ENCODE measurements at regions not wholly inside any gene's neighbourhood (a gene's known extent, or its start where the extent isn't known, plus 50 kb on each side); places are given as distances from the start of the nearest gene placed in this dataset.

- ATAC-seq = no peak
- Histone ChIP-seq H3K36me3 (no peaks in the 10 kb centered on the region), H3K27me3 (no peaks in the 10 kb centered on the region), H3K27ac (no peak overlapping the region), H3K4me3 (no peak overlapping the region), H3K4me1 (peaks cover 0 to 12% (median 0%) of the 10 kb centered on the region in 3 donors), H3K9me3 (no peaks in the 10 kb centered on the region)
- no peak for TF ChIP-seq CTCF (IDR thresholded peaks at IDR 0.05)
- TF ChIP-seq EP300 (IDR thresholded peaks at IDR 0.05) = no peak
- no peak for TF ChIP-seq POLR2AphosphoS5 (IDR thresholded peaks at IDR 0.05)
- no peak for TF ChIP-seq POLR2A (IDR thresholded peaks at IDR 0.05)
- WGBS, 2 donors (ENCODE audit: low coverage in 1 of 2) = 56 to 68% methylated on average over 5 to 8 of the region's 16 CpGs
These were observed 139.5 kb upstream of the CHST15 start for GRCh38 chr10:124232686-124233545.

GRCh38 chr10:124231168-124232155 is 138.1 kb upstream of the CHST15 start:
- H3K4me3 ChIP-seq = no peak overlapping the region
- no peak for ATAC-seq
- H3K4me1 ChIP-seq = peaks cover 0 to 12% (median 0%) of the 10 kb centered on the region in 3 donors
- TF ChIP-seq CTCF (IDR thresholded peaks at IDR 0.05) (no peak), POLR2AphosphoS5 (IDR thresholded peaks at IDR 0.05) (no peak), POLR2A (IDR thresholded peaks at IDR 0.05) (no peak), EP300 (IDR thresholded peaks at IDR 0.05) (no peak)
- WGBS, 2 donors (ENCODE audit: low coverage in 1 of 2) = 100% methylated on average over 4 of the region's 8 CpGs
- H3K9me3 ChIP-seq = no peaks in the 10 kb centered on the region
- H3K27me3 ChIP-seq = no peaks in the 10 kb centered on the region
- no peaks in the 10 kb centered on the region for H3K36me3 ChIP-seq
- no peak overlapping the region for H3K27ac ChIP-seq

- no peak overlapping the region for H3K27ac ChIP-seq
- H3K36me3 ChIP-seq = no peaks in the 10 kb centered on the region
- ATAC-seq = no peak
- no peak for TF ChIP-seq EP300 (IDR thresholded peaks at IDR 0.05)
- no peak for TF ChIP-seq POLR2A (IDR thresholded peaks at IDR 0.05)
- TF ChIP-seq CTCF (IDR thresholded peaks at IDR 0.05) = no peak
- no peak for TF ChIP-seq POLR2AphosphoS5 (IDR thresholded peaks at IDR 0.05)
- WGBS, 2 donors (ENCODE audit: low coverage in 1 of 2) = 87 to 88% methylated on average over 11 of the region's 11 CpGs
- H3K27me3 ChIP-seq = no peaks in the 10 kb centered on the region
- no peak overlapping the region for H3K4me3 ChIP-seq
- H3K9me3 ChIP-seq = no peaks in the 10 kb centered on the region
- peaks cover 0 to 12% (median 0%) of the 10 kb centered on the region in 3 donors for H3K4me1 ChIP-seq
These were observed 137.3 kb upstream of the CHST15 start for GRCh38 chr10:124230635-124231167.

- WGBS, 2 donors (ENCODE audit: low coverage in 1 of 2) = 76 to 82% methylated on average over 15 of the region's 15 CpGs
- ATAC-seq = no peak
- Histone ChIP-seq H3K4me3 (no peak overlapping the region), H3K9me3 (no peaks in the 10 kb centered on the region), H3K27me3 (no peaks in the 10 kb centered on the region), H3K36me3 (no peaks in the 10 kb centered on the region), H3K4me1 (peaks cover 0 to 14% (median 0%) of the 10 kb centered on the region in 3 donors), H3K27ac (no peak overlapping the region)
- TF ChIP-seq POLR2AphosphoS5 (IDR thresholded peaks at IDR 0.05) (no peak), EP300 (IDR thresholded peaks at IDR 0.05) (no peak), POLR2A (IDR thresholded peaks at IDR 0.05) (no peak), CTCF (IDR thresholded peaks at IDR 0.05) (no peak)
These were observed 136.7 kb upstream of the CHST15 start for GRCh38 chr10:124229989-124230634.

All from gastroesophageal sphincter (tissue), 4 donors.